ENCODE measurements at regions not wholly inside any gene's neighbourhood (a gene's known extent, or its start where the extent isn't known, plus 50 kb on each side); places are given as distances from the start of the nearest gene placed in this dataset.
"Not testable (repeated sequence)": the region's sequence is repeated elsewhere in the genome, so short reads cannot be mapped to it uniquely, and the experiment has no call there.

DNA sequence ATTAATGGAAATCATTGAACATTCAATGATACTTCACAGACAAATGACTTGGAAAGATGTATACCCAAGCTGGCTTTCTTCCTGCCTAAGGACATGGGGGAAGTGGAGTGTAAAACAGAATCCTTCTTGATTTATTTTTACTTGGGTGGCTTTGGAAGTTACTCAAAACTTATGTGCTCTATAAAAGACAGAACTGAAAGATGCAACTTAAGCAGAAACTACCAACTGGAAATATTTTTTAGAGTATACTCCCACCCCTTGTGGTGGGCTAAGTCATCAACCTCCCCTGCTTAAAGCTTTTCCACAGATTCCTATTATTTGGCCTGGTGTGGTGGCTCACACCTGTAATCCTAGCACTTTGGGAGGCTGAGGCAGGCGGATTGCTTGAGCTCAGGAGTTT, 126.0 kb upstream of the ATP2B1 start:
- DNase-seq: no peak

DNA sequence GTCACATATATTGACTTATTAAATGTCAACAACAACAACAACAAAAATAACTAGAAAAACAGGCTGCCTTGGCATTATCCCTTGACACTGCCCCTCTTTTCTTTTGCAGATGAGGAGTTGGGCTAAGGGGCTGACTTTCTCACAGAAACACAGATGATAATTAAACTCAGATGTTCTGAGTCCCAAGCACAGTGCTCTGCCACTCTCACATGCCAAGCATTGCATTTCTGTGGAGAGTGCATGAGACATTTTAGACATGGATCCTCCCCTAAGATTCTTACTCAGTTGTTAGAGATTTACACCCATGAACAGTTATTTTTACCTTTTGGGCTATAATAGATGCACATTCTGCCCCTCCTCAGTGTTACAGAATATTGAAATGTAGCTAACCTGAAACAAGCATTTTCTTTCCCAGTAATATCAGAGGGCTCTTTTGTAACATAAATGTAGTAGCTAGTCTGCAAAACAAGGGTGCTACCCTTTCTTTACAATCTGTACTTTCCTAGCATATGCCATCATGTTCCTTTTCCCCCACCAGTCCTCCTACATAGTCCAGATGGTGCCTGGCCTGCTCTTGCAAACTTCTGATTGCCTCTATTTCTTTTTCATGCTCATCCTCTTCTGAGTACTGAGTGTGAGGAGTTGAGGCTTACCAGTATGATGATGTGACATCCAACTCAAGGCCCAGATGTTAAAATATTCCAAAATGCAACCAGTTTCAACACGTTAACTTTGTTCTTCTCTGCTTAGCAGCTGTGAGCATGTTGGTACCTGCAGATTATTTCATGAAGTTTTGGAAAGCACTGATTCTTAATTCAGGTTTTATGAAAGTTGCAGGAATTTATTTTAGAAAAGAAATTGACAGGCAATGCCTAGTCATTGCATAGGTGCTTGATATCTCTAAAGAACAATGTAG, 125.0 kb upstream of the ATP2B1 start:
- no peak for DNase-seq

DNA sequence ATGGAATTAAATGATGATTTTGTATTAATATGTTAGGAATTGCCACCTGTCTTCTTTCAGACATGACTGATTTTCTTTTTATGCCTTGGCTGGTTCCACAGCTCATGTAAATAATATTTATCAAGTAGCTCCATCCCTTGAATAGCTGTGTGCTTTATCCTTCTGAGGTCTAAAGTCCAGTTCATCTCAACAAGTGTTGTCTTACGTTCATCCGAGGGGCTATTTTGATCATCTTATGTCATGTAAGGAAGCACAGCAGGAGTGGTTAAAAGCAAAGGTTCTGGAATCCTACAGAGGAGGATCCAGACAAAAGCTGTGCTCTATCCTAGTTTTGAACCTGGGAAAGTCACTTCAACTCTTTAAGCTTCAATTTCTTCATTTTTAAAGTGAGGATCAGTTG, 123.7 kb upstream of the ATP2B1 start:
- DNase-seq: no peak

DNA sequence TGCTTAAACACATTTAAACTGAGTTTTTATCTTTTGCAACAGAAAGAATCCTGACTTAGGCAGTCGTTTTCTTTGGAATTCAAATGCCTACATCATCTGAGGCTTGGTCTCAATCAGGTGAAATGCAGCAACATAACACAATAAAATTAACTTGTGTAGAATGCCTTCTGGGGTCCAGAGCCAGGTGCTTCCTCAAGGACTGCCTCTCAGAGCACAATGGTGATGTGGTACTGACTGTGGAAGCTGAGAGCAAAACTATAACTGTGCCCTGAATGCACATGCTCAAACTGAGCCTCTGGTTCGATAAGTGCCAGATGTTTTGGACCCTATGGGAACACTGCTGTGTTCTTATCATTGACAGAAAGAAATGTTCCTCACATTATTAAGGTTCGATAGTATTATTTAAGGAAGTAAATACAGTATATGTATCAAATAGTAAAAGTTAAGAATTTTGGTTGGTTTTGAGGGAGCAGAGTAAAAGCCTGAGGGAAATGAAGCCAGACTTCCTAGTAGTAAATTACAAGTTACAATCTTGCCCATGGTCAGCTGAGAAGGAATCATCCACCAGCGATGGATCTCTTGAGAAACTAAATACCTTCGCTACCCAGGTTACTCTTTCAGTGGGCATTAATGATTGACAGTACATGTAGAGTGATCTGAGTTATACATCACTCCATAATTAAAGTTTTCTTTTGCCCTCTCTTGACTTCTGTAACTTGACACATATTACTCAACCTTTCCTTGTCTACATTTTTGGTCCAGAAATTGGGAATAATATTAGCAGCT, 122.9 kb upstream of the ATP2B1 start:
- DNase-seq: no peak

DNA sequence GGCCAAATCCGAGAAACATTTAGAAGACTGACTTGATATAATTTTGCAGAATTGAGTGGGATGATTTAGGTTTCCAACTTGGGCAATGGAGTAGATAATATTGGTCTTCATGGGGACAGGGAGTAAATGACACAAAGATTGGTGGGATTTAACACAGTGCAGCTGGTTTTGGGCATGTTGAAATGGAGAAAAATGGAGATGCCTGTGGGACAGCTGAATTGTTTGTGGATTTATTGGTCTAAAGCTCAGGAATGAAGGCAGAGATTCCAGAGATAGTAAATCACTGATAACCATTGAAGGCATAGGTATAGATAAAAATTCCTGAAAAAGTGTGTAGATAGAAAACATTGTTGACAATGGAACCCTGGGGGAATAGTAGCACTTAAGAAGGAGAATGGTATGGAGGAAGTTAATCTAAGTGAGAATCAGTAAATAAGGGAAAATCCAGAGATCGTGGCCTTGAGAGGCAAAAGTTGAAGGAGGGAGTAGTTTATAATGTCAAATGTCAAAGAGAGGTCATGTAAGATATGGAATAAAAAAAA, 120.9 kb upstream of the ATP2B1 start:
- no peak for DNase-seq

DNA sequence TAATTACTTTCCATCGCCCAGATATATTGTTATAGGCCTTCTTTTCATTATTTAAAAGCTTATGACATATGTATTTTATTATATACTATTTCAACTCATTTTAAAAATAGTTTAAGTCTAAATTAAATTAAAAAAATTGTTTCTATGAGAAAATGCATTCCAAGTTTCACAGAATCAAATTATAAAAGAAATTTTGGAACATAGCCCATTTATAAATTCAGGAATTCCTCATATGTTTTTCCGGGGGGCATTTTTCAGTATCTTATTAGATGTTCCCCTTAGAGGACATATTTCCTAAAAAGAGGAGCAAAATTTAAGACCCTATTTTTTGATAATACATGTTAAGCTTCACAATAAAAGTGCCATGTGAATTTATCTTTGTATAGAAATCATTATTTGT, 119.9 kb upstream of the ATP2B1 start:
- DNase-seq: no peak

DNA sequence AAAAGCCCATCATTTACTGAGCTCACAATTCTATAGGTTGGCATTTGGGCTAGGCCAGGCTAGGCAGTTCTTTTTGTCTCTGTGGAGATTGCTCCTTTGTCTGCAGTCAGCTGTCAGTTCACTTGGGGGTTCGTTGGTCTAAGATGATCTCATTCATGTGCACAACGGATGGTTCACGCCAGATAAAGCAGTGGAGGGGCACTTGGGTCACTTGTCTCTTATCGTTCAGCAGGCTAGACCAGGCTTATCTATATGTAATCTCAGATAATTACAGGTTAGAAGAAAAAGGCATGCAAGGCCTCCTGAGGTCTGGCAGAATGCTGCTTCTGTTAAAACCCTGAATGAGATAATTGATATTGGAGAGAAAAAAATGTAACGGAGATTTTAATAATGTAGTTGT, 119.0 kb upstream of the ATP2B1 start:
- no peak for DNase-seq

DNA sequence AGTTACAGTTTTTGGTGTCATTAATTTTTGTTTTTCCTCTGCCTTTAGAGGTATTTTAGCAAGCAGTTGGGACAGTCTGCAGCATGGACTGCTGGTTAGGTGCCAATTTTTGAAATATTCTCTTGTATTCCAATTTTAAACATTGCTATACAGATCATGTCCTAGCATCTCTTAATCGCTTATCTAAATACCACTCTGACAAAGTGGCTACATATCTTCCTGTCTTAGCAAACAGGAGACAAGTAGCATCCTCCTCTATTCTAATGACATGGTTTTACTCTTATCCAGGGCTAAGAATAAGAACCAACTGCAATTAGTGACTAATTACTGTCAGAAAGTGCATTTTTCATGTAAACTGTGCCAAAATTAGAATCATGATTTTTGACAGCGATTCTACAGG, 117.8 kb upstream of the ATP2B1 start:
- DNase-seq: no peak

DNA sequence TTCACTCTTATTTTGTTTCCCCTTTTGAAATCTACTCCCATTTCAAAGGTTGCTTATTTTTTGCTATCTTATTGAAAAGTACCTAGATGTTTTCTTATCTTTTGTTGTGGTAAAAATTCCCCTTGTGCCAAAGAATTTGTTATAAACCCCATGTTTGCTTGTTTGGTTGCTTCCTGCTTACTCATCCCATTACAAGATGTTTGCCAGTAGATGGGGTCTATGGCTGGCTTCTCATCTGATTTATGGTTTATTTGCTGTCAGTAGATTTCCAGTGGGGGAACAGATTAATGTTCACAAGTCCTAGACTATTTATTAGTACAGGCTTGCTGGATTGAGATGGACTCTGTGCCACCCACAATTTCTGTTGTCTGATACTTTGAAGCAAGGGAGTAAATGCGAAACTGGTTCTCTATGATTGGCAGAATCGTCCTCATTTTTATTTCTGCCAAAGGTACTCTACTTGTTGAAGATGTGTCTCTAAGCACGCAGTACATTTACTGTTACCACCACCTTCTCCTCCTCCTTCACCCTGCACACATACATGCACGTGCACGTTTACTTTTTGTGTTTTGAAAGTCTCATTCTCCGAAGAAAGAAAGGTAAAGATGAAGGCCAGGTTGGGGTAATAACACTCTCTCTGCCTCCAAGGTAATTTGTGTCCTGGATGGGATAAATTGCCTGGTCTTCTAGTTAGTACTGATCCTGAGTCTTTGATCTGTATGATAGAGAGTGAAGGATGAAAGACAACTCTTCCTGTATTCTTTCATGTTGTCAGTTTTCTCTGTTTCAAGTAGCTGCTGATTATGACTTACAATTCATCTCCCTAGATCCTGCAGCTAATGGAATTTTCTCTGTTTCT, 117.2 kb upstream of the ATP2B1 start:
- DNase-seq: no peak

DNA sequence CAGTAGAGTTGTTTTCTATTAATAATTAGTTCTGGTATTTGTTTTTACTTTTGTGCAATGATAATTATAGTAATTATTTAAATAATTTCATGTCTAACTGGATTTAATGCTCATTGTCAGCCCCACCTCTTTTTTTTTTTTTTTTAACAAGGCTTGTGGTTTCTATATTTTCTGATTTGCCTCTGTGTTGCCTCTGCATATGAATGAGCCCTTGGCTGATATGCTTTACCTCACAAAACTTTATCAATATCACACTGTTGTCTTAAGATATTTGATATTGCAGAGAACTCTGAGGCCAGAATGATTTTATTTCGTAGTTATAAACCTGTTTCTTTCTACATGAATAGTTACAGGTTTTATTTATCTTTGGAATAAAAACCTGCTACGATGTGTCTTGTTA, 116.2 kb upstream of the ATP2B1 start:
- no peak for DNase-seq

DNA sequence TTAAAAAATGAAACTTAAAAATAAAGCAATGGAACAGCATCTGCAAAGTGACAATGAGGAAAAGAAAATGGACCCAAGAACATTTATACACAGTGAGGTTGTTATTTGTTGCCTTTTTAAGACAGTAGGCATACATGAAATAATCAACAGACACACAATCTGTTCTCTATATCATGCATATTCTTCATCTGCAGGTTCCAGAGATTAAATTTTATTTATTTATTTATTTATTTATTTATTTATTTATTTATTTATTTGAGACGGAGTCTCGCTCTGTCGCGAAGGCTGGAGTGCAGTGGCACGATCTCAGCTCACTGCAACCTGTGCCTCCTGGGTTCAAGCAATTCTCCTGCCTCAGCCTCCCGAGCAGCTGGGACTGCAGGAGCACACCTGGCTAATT, 114.4 kb upstream of the ATP2B1 start:
- not testable (repeated sequence) for DNase-seq

DNA sequence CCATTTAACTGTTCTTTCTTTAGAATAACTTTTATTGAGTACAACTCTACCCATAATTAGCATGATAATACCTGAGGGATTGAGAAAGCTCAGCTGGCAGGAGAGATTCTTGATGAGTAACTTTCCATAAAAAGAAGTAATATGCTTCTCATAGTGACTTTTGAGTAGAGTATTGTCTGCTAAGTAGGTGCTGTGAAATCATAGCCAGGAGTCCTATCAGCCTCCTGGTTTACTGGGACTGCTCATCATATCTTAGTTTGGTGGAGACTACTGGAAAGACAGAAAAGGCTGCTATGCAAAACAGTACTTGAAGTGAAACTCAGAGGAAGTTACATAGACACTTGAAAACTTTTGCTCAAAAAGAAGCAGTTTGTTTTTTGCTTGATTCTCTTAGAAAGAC, 113.3 kb upstream of the ATP2B1 start:
- DNase-seq: no peak

DNA sequence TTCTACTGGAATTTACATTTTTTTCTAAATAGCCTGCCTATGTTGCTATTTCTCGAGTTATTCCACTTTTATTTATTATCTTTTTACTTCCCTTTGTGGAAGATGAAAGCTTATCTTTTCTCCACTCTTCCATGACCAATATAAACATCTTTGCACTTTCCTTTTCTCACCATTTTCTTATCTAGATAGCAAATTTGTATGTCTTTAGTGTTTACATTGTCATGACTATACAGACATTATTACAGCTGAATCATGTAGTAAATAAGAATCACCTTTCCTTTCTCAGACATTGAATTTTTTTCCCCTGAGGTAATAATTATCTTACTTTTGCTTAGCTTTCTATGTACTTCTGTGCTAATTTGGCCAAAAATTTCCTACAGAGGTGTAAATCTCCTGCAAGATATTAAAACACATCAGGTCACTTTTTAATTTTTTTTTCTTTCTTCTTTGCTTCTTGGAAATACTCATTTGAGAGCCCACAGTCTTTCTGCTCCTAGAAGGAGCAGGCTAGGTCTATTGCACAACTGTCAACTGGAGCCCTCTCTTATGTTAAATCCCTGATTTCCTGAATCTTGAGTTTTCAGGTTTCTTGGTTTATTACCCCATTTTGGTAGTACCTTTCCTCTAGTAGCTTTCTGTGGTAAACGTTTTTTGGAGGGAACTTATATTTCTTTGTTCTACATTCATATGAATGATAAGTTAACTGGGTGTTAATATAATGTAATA, 109.0 kb upstream of the ATP2B1 start:
- no peak for DNase-seq

DNA sequence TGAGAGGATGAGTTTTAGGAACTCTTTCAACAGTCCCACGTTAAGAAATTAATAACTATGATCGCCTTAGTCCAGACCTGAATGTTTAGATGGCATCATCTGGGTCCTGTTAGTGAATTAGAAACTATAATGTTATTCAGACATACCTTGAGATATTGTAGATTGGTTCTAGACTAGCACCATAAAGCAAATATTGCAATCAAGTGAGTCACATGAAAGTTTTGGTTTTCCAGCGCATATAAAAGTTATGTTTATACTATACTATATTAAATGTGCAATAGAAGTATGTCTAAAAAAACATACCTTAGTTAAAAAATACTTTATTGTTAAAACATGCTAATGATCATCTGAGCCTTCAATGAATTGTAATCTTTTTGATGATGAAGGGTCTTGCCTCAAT, 106.6 kb upstream of the ATP2B1 start:
- no peak for DNase-seq

DNA sequence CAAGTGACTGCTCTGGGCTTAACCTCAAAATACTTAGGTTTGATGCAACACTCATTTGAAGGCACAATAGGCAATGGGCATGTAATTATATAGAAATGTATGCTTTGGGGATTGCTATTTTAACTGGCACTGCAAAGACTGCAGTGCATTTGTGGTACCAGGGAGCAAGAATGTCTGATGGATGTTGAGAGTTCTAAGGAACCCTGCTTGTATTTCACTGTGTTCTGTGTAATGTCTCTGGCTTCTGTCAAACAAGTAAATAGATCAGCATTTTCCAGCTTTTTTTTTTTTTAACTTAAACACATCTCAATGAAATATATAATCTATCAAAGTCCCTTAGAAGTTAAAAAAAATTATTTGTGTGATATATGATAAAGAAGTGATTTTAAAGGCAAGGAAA, 94.8 kb upstream of the ATP2B1 start:
- no peak for DNase-seq

DNA sequence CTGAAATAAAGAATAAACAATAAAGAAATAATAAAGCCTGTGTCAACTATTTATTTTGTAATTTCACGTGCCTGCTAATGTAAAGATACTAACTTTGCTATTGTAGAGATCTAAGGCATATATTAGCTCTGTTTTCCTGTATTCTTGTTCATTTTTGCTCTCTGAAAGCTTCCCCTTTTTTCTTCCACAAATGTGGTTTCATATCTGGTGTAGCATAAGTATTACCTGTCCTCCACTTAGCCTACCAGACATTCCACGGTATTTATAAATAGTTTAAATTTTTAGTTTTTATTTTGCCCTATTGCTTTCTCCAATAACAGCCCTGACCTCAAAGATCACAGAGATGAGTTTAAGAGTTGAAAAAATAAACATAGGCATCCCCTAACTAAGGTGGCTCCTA, 92.6 kb upstream of the ATP2B1 start:
- no peak for DNase-seq

DNA sequence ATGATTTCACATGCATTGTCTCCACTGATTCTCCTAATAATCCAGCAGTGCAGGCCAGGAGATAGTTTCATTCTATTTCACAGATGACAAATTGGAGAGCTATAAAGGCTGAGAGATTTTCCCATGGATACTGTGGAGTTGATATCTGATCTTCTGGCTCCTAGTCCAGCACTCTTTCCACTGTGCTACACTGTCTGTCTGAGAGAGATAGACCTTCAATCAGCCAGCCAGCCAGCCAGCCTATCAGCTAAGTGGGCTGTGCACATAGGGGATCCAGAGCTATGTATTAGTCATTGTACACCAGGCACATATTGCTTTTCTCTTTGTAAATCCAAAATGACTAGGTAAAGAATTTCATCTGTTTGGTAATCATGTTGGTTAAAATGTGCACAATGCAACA, 91.8 kb upstream of the ATP2B1 start:
- DNase-seq: no peak

DNA sequence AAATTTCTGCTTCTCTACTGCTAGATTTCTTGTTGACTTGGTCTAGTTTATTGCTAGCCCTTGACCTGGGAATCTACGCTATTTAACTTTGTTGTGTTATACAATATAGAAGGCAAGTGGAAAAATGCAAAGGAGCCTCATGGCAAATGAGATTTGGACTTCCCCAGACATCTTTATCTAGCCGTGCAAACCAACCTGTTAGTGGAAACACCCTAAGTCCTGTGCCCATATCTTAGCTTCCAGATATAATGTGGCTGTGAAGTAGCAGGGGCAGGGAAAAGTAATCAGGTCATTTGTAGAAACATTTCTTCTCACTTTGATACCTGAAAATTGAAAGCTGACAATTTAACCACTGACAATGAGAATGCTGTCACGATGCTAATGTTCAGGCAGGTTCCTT, 90.7 kb upstream of the ATP2B1 start:
- DNase-seq: no peak

DNA sequence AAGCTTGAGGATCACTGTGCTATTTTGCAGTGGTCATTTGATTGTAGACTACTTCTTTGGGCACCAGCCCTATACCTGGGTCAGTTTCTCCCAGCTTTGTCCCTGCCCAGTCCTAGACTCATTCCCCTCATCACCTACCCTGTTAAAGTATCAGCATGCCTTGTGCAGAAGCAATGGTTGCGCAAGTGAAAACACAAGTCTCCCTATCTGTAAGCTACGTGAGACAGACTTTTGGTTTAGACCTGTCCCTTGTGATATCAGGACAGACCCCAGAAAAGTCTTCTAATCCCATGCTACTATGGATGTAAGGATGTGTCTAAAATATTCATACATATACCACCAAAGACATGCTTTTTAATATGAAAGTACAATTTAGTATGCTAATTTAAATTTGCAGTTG, 88.8 kb upstream of the ATP2B1 start:
- DNase-seq: no peak

DNA sequence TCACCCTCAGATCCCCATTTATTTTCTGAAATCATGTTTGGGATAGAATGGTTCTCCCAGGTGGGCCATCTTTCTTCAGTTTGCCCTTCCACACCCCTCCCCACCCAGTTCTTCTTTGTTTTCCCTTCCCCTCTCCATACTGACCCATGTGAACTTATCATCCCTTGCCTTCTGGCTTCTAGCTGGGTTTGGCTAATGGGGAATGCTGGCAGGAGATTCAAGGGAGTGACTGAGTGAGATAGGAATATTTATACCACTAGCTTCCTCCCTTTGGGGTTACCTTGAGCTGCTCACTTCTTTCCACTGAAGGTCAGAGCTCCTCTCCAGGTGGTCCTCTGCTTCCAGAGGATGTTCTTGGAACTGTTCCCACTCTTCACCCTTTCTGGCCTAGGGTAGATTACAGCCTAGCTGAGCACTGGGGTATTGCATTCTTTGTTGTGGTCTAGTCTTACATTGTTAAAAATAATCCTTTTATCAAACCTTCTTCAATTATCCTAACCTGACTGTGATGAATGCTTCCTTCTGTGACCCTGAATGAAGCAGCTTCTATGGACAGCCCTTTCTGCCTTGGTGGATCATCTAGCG, 88.3 kb upstream of the ATP2B1 start:
- DNase-seq: no peak

DNA sequence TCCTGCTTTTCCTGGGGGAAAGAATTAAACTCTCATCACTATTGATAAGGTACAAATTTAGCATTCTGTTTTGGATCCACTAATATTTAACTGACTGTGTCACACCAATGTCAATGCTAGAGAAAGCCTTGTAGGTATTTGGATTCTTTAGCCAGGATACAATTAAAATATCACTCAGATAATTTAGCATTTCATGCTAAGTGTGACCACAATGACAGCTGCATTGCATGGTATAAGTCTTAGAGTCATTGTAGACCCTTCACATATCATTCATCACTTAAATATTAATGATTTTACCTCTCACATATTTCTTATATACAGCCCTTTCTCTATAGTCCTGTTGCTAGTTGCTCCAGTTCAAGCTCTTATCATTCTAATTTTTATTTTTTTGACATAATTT, 85.3 kb upstream of the ATP2B1 start:
- DNase-seq: no peak

DNA sequence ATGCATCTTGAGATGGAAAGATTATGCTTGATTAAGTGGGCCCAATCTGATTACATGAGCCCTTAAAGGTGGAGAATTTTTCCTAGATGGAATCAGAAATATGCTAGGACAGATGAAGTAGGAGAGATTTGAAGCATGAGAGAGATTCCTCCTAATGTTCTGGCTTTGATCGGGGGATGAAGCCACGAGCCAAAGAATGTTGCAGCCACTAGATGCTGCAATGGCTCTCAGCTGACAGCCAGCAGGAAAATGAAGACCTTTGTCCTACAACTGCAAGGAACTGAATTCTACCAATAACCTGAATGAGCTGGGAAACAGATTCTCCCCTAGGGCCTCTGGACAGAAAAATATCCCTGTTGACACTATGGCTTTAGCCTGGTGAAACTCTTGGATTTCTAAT, 82.6 kb upstream of the ATP2B1 start:
- no peak for DNase-seq
